ENCODE measurements at regions not wholly inside any gene's neighbourhood (a gene's known extent, or its start where the extent isn't known, plus 50 kb on each side); places are given as distances from the start of the nearest gene placed in this dataset.

- H3K36me3 ChIP-seq (ENCODE audit: control insufficient read depth in 4 of 4, insufficient read depth in 4 of 4, low read length in 4 of 4) = no peaks in the 10 kb centered on the region
- no peak for ATAC-seq (ENCODE audit: insufficient read depth, low FRiP score)
- TF ChIP-seq CTCF (IDR thresholded peaks at IDR 0.05; ENCODE audit: control extremely low read depth, extremely low read depth) = no peak
- DNase-seq = no peak
- 45 to 66% methylated on average over 7 of the region's 7 CpGs for WGBS, 2 donors
- H3K27me3 ChIP-seq (ENCODE audit: control insufficient read depth in 3 of 3, insufficient read depth in 3 of 3, low read length in 2 of 3) = no peaks in the 10 kb centered on the region
- H3K9ac ChIP-seq (ENCODE audit: insufficient read depth in 1 of 2, low read length in 2 of 2) = no peak overlapping the region
- no peak overlapping the region for H3K4me3 ChIP-seq
- peaks cover 8 to 57% (median 16%) of the 10 kb centered on the region in 5 donors for H3K4me1 ChIP-seq (ENCODE audit: control insufficient read depth in 5 of 5, insufficient read depth in 5 of 5, low read length in 5 of 5)
- peaks cover 0 to 3% (median 0%) of the 10 kb centered on the region in 4 donors for H3K9me3 ChIP-seq (ENCODE audit: control insufficient read depth in 4 of 4, insufficient read depth in 3 of 4, low read length in 3 of 4)
- no peak overlapping the region for H3K27ac ChIP-seq (ENCODE audit: low read depth in 1 of 2, low read length in 1 of 2)
Observed at GRCh38 chrX:68994135-68994890, 165.5 kb downstream of the EFNB1 start.

GRCh38 chrX:68992821-68993397 is 164.1 kb downstream of the EFNB1 start:
- 75 to 86% methylated on average over 6 to 7 of the region's 7 CpGs for WGBS, 2 donors
- Histone ChIP-seq H3K9ac (ENCODE audit: insufficient read depth in 1 of 2, low read length in 2 of 2) (no peak overlapping the region), H3K27ac (ENCODE audit: low read depth in 1 of 2, low read length in 1 of 2) (no peak overlapping the region), H3K4me1 (ENCODE audit: control insufficient read depth in 5 of 5, insufficient read depth in 5 of 5, low read length in 5 of 5) (peaks cover 8 to 59% (median 16%) of the 10 kb centered on the region in 5 donors), H3K36me3 (ENCODE audit: control insufficient read depth in 4 of 4, insufficient read depth in 4 of 4, low read length in 4 of 4) (no peaks in the 10 kb centered on the region), H3K9me3 (ENCODE audit: control insufficient read depth in 4 of 4, insufficient read depth in 3 of 4, low read length in 3 of 4) (no peaks in the 10 kb centered on the region), H3K4me3 (no peak overlapping the region), H3K27me3 (ENCODE audit: control insufficient read depth in 3 of 3, insufficient read depth in 3 of 3, low read length in 2 of 3) (no peaks in the 10 kb centered on the region)
- DNase-seq = no peak
- ATAC-seq (ENCODE audit: insufficient read depth, low FRiP score) = no peak
- no peak for TF ChIP-seq CTCF (IDR thresholded peaks at IDR 0.05; ENCODE audit: control extremely low read depth, extremely low read depth)

GRCh38 chrX:68991691-68992345 is 163.0 kb downstream of the EFNB1 start:
- no peak for TF ChIP-seq CTCF (IDR thresholded peaks at IDR 0.05; ENCODE audit: control extremely low read depth, extremely low read depth)
- Histone ChIP-seq H3K27me3 (ENCODE audit: control insufficient read depth in 3 of 3, insufficient read depth in 3 of 3, low read length in 2 of 3) (no peaks in the 10 kb centered on the region), H3K27ac (ENCODE audit: low read depth in 1 of 2, low read length in 1 of 2) (no peak overlapping the region), H3K4me3 (no peak overlapping the region), H3K36me3 (ENCODE audit: control insufficient read depth in 4 of 4, insufficient read depth in 4 of 4, low read length in 4 of 4) (no peaks in the 10 kb centered on the region), H3K9ac (ENCODE audit: insufficient read depth in 1 of 2, low read length in 2 of 2) (no peak overlapping the region), H3K9me3 (ENCODE audit: control insufficient read depth in 4 of 4, insufficient read depth in 3 of 4, low read length in 3 of 4) (no peaks in the 10 kb centered on the region), H3K4me1 (ENCODE audit: control insufficient read depth in 5 of 5, insufficient read depth in 5 of 5, low read length in 5 of 5) (peaks cover 4 to 50% (median 12%) of the 10 kb centered on the region in 5 donors)
- DNase-seq (no peak), ATAC-seq (ENCODE audit: insufficient read depth, low FRiP score) (no peak)
- WGBS, 2 donors = 71 to 94% methylated on average over 3 of the region's 3 CpGs
